ENCODE measurements at regions not wholly inside any gene's neighbourhood (a gene's known extent, or its start where the extent isn't known, plus 50 kb on each side); places are given as distances from the start of the nearest gene placed in this dataset.
"Not testable (repeated sequence)": the region's sequence is repeated elsewhere in the genome, so short reads cannot be mapped to it uniquely, and the experiment has no call there.

GRCh38 chr10:71093531-71093930 is 118.8 kb upstream of the UNC5B start:
- Histone ChIP-seq H3K4me3 (ENCODE audit: low read depth in 1 of 5, low read length in 5 of 5) (no peak overlapping the region), H3K27ac (ENCODE audit: low read depth, low read length) (no peak overlapping the region), H3K36me3 (ENCODE audit: control insufficient read depth in 5 of 5, insufficient read depth in 5 of 5, low read length in 5 of 5) (no peaks in the 10 kb centered on the region), H3K9me3 (ENCODE audit: control insufficient read depth in 5 of 5, low read length in 5 of 5) (no peaks in the 10 kb centered on the region), H3K4me1 (ENCODE audit: control insufficient read depth in 5 of 5, insufficient read depth in 5 of 5, low read length in 5 of 5) (peaks cover 0 to 7% (median 0%) of the 10 kb centered on the region in 5 donors), H3K9ac (ENCODE audit: low read length in 5 of 5) (no peak overlapping the region), H3K27me3 (ENCODE audit: control insufficient read depth in 5 of 5, insufficient read depth in 4 of 5, low read length in 5 of 5) (peaks cover 0 to 3% (median 0%) of the 10 kb centered on the region in 5 donors)

- H3K36me3 ChIP-seq (ENCODE audit: control insufficient read depth in 5 of 5, insufficient read depth in 5 of 5, low read length in 5 of 5) = no peaks in the 10 kb centered on the region
- H3K27ac ChIP-seq (ENCODE audit: low read depth, low read length) = no peak overlapping the region
- H3K4me3 ChIP-seq (ENCODE audit: low read depth in 1 of 5, low read length in 5 of 5) = no peak overlapping the region
- H3K9ac ChIP-seq (ENCODE audit: low read length in 5 of 5) = no peak overlapping the region
- no peaks in the 10 kb centered on the region for H3K9me3 ChIP-seq (ENCODE audit: control insufficient read depth in 5 of 5, low read length in 5 of 5)
- H3K4me1 ChIP-seq (ENCODE audit: control insufficient read depth in 5 of 5, insufficient read depth in 5 of 5, low read length in 5 of 5) = peaks cover 0 to 7% (median 0%) of the 10 kb centered on the region in 5 donors
- peaks cover 0 to 3% (median 0%) of the 10 kb centered on the region in 5 donors for H3K27me3 ChIP-seq (ENCODE audit: control insufficient read depth in 5 of 5, insufficient read depth in 4 of 5, low read length in 5 of 5)
These were observed 117.5 kb upstream of the UNC5B start for GRCh38 chr10:71094712-71095390.

- Histone ChIP-seq H3K4me1 (ENCODE audit: control insufficient read depth in 5 of 5, insufficient read depth in 5 of 5, low read length in 5 of 5) (no peaks in the 10 kb centered on the region), H3K27ac (ENCODE audit: low read depth, low read length) (no peak overlapping the region), H3K9me3 (ENCODE audit: control insufficient read depth in 5 of 5, low read length in 5 of 5) (no peaks in the 10 kb centered on the region), H3K4me3 (ENCODE audit: low read depth in 1 of 5, low read length in 5 of 5) (no peak overlapping the region), H3K9ac (ENCODE audit: low read length in 5 of 5) (no peak overlapping the region), H3K27me3 (ENCODE audit: control insufficient read depth in 5 of 5, insufficient read depth in 4 of 5, low read length in 5 of 5) (no peaks in the 10 kb centered on the region), H3K36me3 (ENCODE audit: control insufficient read depth in 5 of 5, insufficient read depth in 5 of 5, low read length in 5 of 5) (no peaks in the 10 kb centered on the region)
These were observed 112.5 kb upstream of the UNC5B start for GRCh38 chr10:71099731-71100361.

- Histone ChIP-seq H3K4me1 (ENCODE audit: control insufficient read depth in 5 of 5, insufficient read depth in 5 of 5, low read length in 5 of 5) (no peaks in the 10 kb centered on the region), H3K9ac (ENCODE audit: low read length in 5 of 5) (no peak overlapping the region), H3K36me3 (ENCODE audit: control insufficient read depth in 5 of 5, insufficient read depth in 5 of 5, low read length in 5 of 5) (no peaks in the 10 kb centered on the region)
These were observed 108.4 kb upstream of the UNC5B start for GRCh38 chr10:71103961-71104360.

GRCh38 chr10:71106151-71106550 is 106.2 kb upstream of the UNC5B start:
- not testable (repeated sequence) for H3K9ac ChIP-seq (ENCODE audit: low read length in 5 of 5); H3K4me1 ChIP-seq (ENCODE audit: control insufficient read depth in 5 of 5, insufficient read depth in 5 of 5, low read length in 5 of 5); H3K27ac ChIP-seq (ENCODE audit: low read depth, low read length); H3K9me3 ChIP-seq (ENCODE audit: control insufficient read depth in 5 of 5, low read length in 5 of 5); H3K4me3 ChIP-seq (ENCODE audit: low read depth in 1 of 5, low read length in 5 of 5); H3K36me3 ChIP-seq (ENCODE audit: control insufficient read depth in 5 of 5, insufficient read depth in 5 of 5, low read length in 5 of 5); H3K27me3 ChIP-seq (ENCODE audit: control insufficient read depth in 5 of 5, insufficient read depth in 4 of 5, low read length in 5 of 5)

More at GRCh38 chr10:71103961-71104360, 108.4 kb upstream of the UNC5B start:
- no peaks in the 10 kb centered on the region for H3K27me3 ChIP-seq (ENCODE audit: control insufficient read depth in 5 of 5, insufficient read depth in 4 of 5, low read length in 5 of 5)
- H3K9me3 ChIP-seq (ENCODE audit: control insufficient read depth in 5 of 5, low read length in 5 of 5) = no peaks in the 10 kb centered on the region
- H3K27ac ChIP-seq (ENCODE audit: low read depth, low read length) = no peak overlapping the region
- no peak overlapping the region for H3K4me3 ChIP-seq (ENCODE audit: low read depth in 1 of 5, low read length in 5 of 5)

GRCh38 chr10:71107117-71107516 is 105.3 kb upstream of the UNC5B start:
- H3K4me3 ChIP-seq (ENCODE audit: low read depth in 1 of 5, low read length in 5 of 5); H3K9ac ChIP-seq (ENCODE audit: low read length in 5 of 5); H3K27me3 ChIP-seq (ENCODE audit: control insufficient read depth in 5 of 5, insufficient read depth in 4 of 5, low read length in 5 of 5); H3K9me3 ChIP-seq (ENCODE audit: control insufficient read depth in 5 of 5, low read length in 5 of 5); H3K4me1 ChIP-seq (ENCODE audit: control insufficient read depth in 5 of 5, insufficient read depth in 5 of 5, low read length in 5 of 5); H3K36me3 ChIP-seq (ENCODE audit: control insufficient read depth in 5 of 5, insufficient read depth in 5 of 5, low read length in 5 of 5); H3K27ac ChIP-seq (ENCODE audit: low read depth, low read length): not testable (repeated sequence)

- not testable (repeated sequence) for H3K9me3 ChIP-seq (ENCODE audit: control insufficient read depth in 5 of 5, low read length in 5 of 5); H3K27ac ChIP-seq (ENCODE audit: low read depth, low read length); H3K4me1 ChIP-seq (ENCODE audit: control insufficient read depth in 5 of 5, insufficient read depth in 5 of 5, low read length in 5 of 5); H3K9ac ChIP-seq (ENCODE audit: low read length in 5 of 5); H3K36me3 ChIP-seq (ENCODE audit: control insufficient read depth in 5 of 5, insufficient read depth in 5 of 5, low read length in 5 of 5); H3K27me3 ChIP-seq (ENCODE audit: control insufficient read depth in 5 of 5, insufficient read depth in 4 of 5, low read length in 5 of 5); H3K4me3 ChIP-seq (ENCODE audit: low read depth in 1 of 5, low read length in 5 of 5)
These were observed 104.3 kb upstream of the UNC5B start for GRCh38 chr10:71108042-71108441.

- Histone ChIP-seq H3K36me3 (ENCODE audit: control insufficient read depth in 5 of 5, insufficient read depth in 5 of 5, low read length in 5 of 5) (no peaks in the 10 kb centered on the region), H3K27ac (ENCODE audit: low read depth, low read length) (no peak overlapping the region), H3K27me3 (ENCODE audit: control insufficient read depth in 5 of 5, insufficient read depth in 4 of 5, low read length in 5 of 5) (peaks cover 0 to 6% (median 0%) of the 10 kb centered on the region in 5 donors), H3K9me3 (ENCODE audit: control insufficient read depth in 5 of 5, low read length in 5 of 5) (peaks cover 6 to 21% (median 18%) of the 10 kb centered on the region in 5 donors), H3K4me3 (ENCODE audit: low read depth in 1 of 5, low read length in 5 of 5) (no peak overlapping the region), H3K4me1 (ENCODE audit: control insufficient read depth in 5 of 5, insufficient read depth in 5 of 5, low read length in 5 of 5) (no peaks in the 10 kb centered on the region), H3K9ac (ENCODE audit: low read length in 5 of 5) (no peak overlapping the region)
These were observed 100.1 kb upstream of the UNC5B start for GRCh38 chr10:71112138-71112785.

GRCh38 chr10:71116426-71116825 is 95.9 kb upstream of the UNC5B start:
- no peak overlapping the region for H3K27ac ChIP-seq (ENCODE audit: low read depth, low read length)
- no peaks in the 10 kb centered on the region for H3K36me3 ChIP-seq (ENCODE audit: control insufficient read depth in 5 of 5, insufficient read depth in 5 of 5, low read length in 5 of 5)
- H3K27me3 ChIP-seq (ENCODE audit: control insufficient read depth in 5 of 5, insufficient read depth in 4 of 5, low read length in 5 of 5) = peaks cover 0 to 6% (median 0%) of the 10 kb centered on the region in 5 donors
- H3K9me3 ChIP-seq (ENCODE audit: control insufficient read depth in 5 of 5, low read length in 5 of 5) = peaks cover 10 to 39% (median 34%) of the 10 kb centered on the region in 5 donors
- peak overlapping the region in 1 of 5 donors; percentile 44 for H3K4me3 ChIP-seq (ENCODE audit: low read depth in 1 of 5, low read length in 5 of 5)
- no peak overlapping the region for H3K9ac ChIP-seq (ENCODE audit: low read length in 5 of 5)
- H3K4me1 ChIP-seq (ENCODE audit: control insufficient read depth in 5 of 5, insufficient read depth in 5 of 5, low read length in 5 of 5) = no peaks in the 10 kb centered on the region

GRCh38 chr10:71117589-71117988 is 94.8 kb upstream of the UNC5B start:
- H3K4me3 ChIP-seq (ENCODE audit: low read depth in 1 of 5, low read length in 5 of 5); H3K36me3 ChIP-seq (ENCODE audit: control insufficient read depth in 5 of 5, insufficient read depth in 5 of 5, low read length in 5 of 5); H3K27me3 ChIP-seq (ENCODE audit: control insufficient read depth in 5 of 5, insufficient read depth in 4 of 5, low read length in 5 of 5); H3K27ac ChIP-seq (ENCODE audit: low read depth, low read length); H3K9ac ChIP-seq (ENCODE audit: low read length in 5 of 5); H3K4me1 ChIP-seq (ENCODE audit: control insufficient read depth in 5 of 5, insufficient read depth in 5 of 5, low read length in 5 of 5): not testable (repeated sequence)
- peaks cover 10 to 39% (median 34%) of the 10 kb centered on the region in 5 donors for H3K9me3 ChIP-seq (ENCODE audit: control insufficient read depth in 5 of 5, low read length in 5 of 5)
